BLaER1 (cell line): ENCODE measurements at regions not wholly inside any gene's neighbourhood (a gene's known extent, or its start where the extent isn't known, plus 50 kb on each side); places are given as distances from the start of the nearest gene placed in this dataset.

ENCODE experiments used
- H3K27ac ChIP-seq: shearing (Covaris generic); formaldehyde crosslinking; 2 replicates; pipeline ENCODE4 v1.8.1; 2022
- H3K27me3 ChIP-seq: shearing (Covaris generic); formaldehyde crosslinking; 2 replicates; pipeline ENCODE4 v1.8.1; 2022
- H3K36me3 ChIP-seq: shearing (Covaris generic); formaldehyde crosslinking; 2 replicates; pipeline ENCODE4 v1.8.1; 2022
- H3K4me1 ChIP-seq: shearing (Covaris generic); formaldehyde crosslinking; 2 replicates; pipeline ENCODE4 v1.8.1; 2022
- H3K4me2 ChIP-seq: shearing (Covaris generic); formaldehyde crosslinking; 2 replicates; pipeline ENCODE4 v1.8.1; 2022
- H3K4me3 ChIP-seq: shearing (Covaris generic); formaldehyde crosslinking; 2 replicates; pipeline ENCODE4 v1.8.1; 2022
- H3K9ac ChIP-seq: shearing (Covaris generic); formaldehyde crosslinking; 2 replicates; pipeline ENCODE4 v1.8.1; 2022
- H3K9me3 ChIP-seq: shearing (Covaris generic); formaldehyde crosslinking; 2 replicates; pipeline ENCODE4 v1.8.1; 2022
- H4K20me1 ChIP-seq: shearing (Covaris generic); formaldehyde crosslinking; 2 replicates; pipeline ENCODE4 v1.8.1; 2022
- Cebpa-rat ChIP-seq: shearing (Covaris generic); IDR thresholded peaks from 2 replicates; pipeline ENCODE4 v1.8.1; 2022

DNA sequence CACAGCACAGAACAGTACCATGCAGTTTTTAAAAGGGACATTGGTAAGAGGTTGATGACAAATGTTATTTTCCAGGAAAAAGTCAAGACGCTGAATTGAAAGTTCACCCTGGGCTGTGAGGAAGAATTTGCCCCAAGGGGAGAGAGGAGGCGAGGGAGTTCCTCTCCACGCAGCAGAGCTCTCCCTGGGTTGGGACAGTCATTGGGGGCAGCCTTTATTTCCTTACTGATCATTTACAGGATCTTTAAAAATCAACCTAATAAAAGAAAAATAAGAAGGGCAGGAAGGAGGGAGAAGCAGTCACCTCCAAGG lies 49.9 kb upstream of the WNT7B start:
- Histone ChIP-seq H3K27ac (no peak overlapping the region), H3K36me3 (no peaks in the 10 kb centered on the region), H3K4me1 (no peaks in the 10 kb centered on the region), H3K27me3 (peaks cover 63% of the 10 kb centered on the region), H3K9me3 (no peaks in the 10 kb centered on the region), H3K4me2 (no peak overlapping the region), H3K9ac (no peak overlapping the region), H4K20me1 (no peaks in the 10 kb centered on the region), H3K4me3 (no peak overlapping the region)
- no peak for TF ChIP-seq Cebpa-rat

DNA sequence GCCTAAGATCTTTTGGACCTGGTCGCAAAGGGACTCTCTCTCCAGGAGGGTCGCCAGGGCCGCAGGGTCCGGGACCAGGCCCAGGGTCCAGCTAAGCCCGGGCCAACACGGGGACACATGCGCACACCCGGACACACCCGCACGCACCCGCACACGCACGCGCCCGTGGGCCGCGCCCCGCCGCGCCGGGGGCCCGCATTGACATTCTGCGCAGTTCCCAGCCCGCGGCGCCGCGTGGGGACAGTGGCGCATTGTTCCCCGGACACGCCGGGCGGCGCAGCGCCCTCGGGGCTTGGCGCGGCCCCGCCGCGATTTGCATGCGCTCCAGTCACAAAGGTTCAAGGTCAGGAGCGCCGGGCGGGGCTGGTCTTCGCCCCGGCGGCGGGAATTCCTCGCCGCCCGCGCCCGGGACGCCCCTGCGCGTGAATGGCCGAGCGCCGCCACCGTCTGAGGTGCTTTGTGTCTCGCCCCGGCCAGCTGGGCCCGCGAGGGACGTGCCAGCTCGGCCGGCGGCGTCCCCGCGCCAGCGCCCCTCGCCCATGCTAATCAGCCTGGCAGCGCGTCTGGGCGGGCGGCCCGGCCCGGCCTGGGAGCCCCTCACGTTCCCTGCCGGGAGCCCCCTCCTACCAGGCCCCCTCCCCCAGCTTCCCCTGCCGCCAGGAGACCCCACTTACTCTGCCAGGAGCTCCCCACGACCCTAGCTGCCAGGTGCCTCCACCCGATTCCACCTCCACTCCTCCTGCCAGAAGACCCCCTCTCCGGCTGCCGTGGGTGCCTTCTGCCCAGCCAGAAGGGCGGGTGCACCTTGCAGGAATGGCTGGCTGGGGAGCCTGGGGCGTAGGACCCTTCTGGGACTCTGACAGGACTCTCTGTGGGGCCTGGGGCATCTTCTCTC lies 50.5 kb upstream of the WNT7B start:
- Histone ChIP-seq H3K36me3 (no peaks in the 10 kb centered on the region), H3K4me1 (no peaks in the 10 kb centered on the region), H3K9ac (no peak overlapping the region), H3K4me3 (no peak overlapping the region), H3K27ac (no peak overlapping the region), H3K4me2 (no peak overlapping the region), H4K20me1 (no peaks in the 10 kb centered on the region), H3K9me3 (no peaks in the 10 kb centered on the region), H3K27me3 (peaks cover 63% of the 10 kb centered on the region)
- no peak for TF ChIP-seq Cebpa-rat

DNA sequence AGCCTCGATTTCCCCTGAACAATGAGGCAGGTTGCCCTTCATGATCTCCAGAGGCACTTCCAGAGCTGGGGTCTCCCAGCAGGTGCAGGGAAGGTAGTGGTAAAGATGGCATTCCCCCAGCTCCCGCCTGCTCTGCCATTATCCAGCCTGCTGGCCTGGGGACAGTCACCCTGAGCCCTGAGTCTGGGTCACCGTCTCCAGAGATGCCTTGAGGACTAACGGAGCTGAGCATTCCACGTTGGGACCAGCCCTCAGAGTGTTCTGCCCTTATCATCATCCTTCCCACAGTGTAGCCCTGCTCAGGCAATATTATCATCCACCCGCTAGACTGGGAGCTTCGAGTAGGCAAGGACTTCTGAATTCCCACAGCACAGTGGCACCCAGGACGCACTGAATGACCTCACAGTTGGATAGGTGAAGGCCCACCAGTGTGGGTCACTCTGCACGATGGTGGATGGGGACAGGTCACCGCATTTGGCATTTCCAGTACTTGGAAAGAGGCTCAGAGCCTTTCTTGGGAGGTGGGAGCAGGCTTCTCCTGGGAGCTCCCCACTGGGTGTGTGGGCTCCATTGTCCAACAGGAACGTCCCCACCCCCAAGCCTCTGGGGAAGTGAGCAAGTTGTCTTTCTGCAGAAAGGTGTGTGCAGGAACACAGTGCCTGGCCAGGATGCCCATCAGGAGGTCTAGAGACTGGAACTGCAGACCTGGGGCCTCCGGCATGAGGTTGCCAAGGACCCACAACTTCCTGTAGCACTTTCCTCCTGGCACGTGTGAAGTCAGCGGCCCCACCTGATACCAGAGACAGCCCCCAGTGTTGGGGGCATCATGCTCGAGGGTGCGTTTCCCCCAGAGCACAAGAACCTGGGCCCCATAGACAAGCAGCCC lies 51.4 kb upstream of the WNT7B start:
- Histone ChIP-seq H3K9ac (no peak overlapping the region), H3K27me3 (peaks cover 61% of the 10 kb centered on the region), H3K4me3 (no peak overlapping the region), H3K4me1 (no peaks in the 10 kb centered on the region), H3K36me3 (no peaks in the 10 kb centered on the region), H3K27ac (no peak overlapping the region), H3K4me2 (no peak overlapping the region), H3K9me3 (no peaks in the 10 kb centered on the region), H4K20me1 (no peaks in the 10 kb centered on the region)
- TF ChIP-seq Cebpa-rat: no peak

DNA sequence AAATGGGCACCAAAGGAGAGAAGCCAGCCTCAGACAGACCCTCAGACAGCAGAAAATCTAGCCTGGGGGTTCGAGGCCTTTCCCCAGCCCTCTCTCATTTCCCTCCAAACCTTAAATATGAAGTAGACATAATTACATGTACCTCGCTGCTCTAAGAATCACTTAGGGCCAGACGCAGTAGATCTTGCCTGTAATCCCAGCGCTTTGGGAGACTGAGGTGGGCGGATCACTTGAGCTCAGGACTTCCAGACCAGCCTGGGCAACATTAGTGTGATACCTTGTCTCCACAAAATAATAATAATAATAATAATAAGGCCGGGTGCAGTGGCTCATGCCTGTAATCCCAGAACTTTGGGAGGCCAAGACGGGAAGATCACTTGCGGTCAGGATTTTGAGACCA lies 52.1 kb upstream of the WNT7B start:
- Histone ChIP-seq H4K20me1 (no peaks in the 10 kb centered on the region), H3K36me3 (no peaks in the 10 kb centered on the region), H3K4me2 (no peak overlapping the region), H3K9me3 (no peaks in the 10 kb centered on the region), H3K27ac (no peak overlapping the region), H3K4me1 (no peaks in the 10 kb centered on the region), H3K9ac (no peak overlapping the region), H3K4me3 (no peak overlapping the region), H3K27me3 (peaks cover 54% of the 10 kb centered on the region)
- TF ChIP-seq Cebpa-rat: no peak

DNA sequence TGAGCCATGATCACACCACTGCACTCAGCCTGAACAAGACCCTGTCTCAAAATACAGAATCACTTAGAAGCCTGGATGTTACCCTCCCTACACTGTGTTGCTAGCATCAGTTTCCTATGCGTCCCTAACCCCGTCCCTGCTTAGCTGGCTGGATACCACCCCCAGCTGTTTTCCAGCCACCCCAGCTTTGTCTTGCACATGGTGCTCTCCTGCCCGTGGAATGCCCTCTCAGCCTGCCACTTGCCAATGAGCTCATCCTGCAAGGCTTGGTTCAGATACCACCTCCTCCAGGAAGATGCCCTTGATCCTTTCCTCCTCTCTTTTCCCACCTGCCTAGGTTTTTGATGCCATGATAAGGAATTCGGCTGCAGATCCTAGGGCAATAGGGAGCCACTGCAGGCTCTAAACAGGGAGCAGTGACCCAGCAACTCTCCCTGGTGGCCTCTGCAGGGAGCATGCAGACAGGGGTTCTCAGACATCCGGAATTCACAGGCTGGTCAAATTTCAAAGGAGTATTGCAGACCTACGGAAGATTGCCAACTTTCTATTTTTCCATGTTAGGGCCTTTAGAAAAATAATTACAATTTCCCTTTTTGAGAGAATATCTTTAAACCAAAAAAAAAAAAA lies 52.7 kb upstream of the WNT7B start:
- H3K9me3 ChIP-seq: no peaks in the 10 kb centered on the region
- H3K27ac ChIP-seq: no peak overlapping the region
- H3K4me1 ChIP-seq: no peaks in the 10 kb centered on the region
- no peak overlapping the region for H3K4me3 ChIP-seq
- H3K9ac ChIP-seq: no peak overlapping the region
- no peak for TF ChIP-seq Cebpa-rat
- no peaks in the 10 kb centered on the region for H3K36me3 ChIP-seq
- H3K27me3 ChIP-seq: peaks cover 48% of the 10 kb centered on the region
- no peaks in the 10 kb centered on the region for H4K20me1 ChIP-seq
- H3K4me2 ChIP-seq: no peak overlapping the region

DNA sequence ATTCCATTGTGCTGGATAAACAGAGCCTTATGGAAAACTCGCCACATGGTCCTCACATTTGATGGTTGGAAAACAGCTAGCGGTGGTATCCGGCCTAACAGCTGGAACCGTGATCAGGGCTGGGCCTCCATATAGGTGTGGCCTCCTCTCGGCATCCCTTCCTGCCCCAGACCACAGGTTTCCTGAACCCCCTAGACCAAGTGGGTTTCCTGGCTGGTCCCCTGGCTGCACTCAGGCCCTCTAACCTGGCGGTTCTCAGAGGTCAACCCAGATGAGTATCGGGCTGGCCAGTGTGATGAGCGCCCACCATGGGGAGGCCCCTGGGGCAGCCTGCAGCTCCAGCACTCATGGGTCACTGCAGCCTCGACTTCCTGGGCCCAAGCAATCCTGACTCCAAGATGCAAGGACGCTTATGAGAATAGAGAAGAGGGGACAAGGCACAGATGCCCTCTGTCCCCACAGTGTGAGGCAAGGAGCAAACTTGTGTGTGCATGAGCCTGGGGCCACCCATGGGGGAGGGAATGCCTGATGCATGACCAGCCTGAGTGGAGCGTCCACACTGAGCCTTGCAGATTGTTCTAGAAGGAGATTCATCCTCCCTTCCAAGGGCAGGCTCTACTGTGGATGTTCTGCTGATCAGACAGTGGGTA lies 53.4 kb upstream of the WNT7B start:
- no peak for TF ChIP-seq Cebpa-rat
- Histone ChIP-seq H3K27ac (no peak overlapping the region), H3K27me3 (peaks cover 42% of the 10 kb centered on the region), H3K36me3 (no peaks in the 10 kb centered on the region), H3K4me3 (no peak overlapping the region), H4K20me1 (no peaks in the 10 kb centered on the region), H3K9me3 (no peaks in the 10 kb centered on the region), H3K4me2 (no peak overlapping the region), H3K9ac (no peak overlapping the region), H3K4me1 (peaks cover 6% of the 10 kb centered on the region)

DNA sequence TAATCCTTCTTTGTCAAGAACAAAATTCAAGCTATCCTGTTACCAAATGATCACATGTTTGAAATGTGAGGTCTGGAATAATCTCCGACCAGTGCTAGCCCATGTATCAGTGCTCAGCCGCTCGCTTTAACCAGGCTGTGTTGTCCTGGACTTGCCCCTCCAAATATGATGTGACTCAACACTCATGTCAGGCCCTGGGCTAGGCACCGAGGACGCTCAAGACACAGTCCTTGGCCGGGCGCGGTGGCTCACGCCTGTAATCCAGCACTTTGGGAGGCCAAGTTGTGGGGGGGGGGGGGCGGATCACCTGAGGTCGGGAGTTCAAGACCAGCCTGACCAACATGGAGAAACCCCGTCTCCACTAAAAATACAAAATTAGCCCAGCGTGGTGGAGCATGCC lies 54.1 kb upstream of the WNT7B start:
- Histone ChIP-seq H3K36me3 (no peaks in the 10 kb centered on the region), H3K4me3 (no peak overlapping the region), H3K4me2 (no peak overlapping the region), H3K27me3 (peaks cover 35% of the 10 kb centered on the region), H4K20me1 (no peaks in the 10 kb centered on the region), H3K27ac (no peak overlapping the region), H3K4me1 (peaks cover 6% of the 10 kb centered on the region), H3K9ac (no peak overlapping the region), H3K9me3 (no peaks in the 10 kb centered on the region)
- TF ChIP-seq Cebpa-rat: no peak

DNA sequence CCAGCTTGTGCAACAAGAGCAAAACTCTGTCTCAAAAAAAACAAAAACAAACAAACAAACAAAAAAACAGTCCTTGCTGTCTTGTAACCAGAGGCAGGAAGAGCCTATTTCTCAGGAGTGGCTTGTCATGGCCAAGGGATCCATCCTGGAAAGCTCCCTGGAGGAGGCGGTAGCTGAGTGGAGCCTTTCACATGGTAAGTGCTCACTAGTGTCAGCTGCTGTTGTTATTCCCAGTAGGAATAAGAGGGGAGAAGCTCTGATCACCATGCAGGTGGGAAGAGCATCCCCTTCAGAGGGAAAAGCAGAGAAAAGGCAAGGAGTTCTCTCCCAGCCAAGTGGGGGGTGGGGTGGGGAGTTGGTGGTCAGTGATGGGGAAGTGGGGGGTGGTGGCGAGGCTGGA lies 54.6 kb upstream of the WNT7B start:
- Histone ChIP-seq H3K4me3 (no peak overlapping the region), H3K9me3 (no peaks in the 10 kb centered on the region), H3K4me1 (peaks cover 10% of the 10 kb centered on the region), H3K27ac (no peak overlapping the region), H3K27me3 (peaks cover 30% of the 10 kb centered on the region), H4K20me1 (no peaks in the 10 kb centered on the region), H3K36me3 (no peaks in the 10 kb centered on the region), H3K9ac (no peak overlapping the region), H3K4me2 (no peak overlapping the region)
- TF ChIP-seq Cebpa-rat: no peak

DNA sequence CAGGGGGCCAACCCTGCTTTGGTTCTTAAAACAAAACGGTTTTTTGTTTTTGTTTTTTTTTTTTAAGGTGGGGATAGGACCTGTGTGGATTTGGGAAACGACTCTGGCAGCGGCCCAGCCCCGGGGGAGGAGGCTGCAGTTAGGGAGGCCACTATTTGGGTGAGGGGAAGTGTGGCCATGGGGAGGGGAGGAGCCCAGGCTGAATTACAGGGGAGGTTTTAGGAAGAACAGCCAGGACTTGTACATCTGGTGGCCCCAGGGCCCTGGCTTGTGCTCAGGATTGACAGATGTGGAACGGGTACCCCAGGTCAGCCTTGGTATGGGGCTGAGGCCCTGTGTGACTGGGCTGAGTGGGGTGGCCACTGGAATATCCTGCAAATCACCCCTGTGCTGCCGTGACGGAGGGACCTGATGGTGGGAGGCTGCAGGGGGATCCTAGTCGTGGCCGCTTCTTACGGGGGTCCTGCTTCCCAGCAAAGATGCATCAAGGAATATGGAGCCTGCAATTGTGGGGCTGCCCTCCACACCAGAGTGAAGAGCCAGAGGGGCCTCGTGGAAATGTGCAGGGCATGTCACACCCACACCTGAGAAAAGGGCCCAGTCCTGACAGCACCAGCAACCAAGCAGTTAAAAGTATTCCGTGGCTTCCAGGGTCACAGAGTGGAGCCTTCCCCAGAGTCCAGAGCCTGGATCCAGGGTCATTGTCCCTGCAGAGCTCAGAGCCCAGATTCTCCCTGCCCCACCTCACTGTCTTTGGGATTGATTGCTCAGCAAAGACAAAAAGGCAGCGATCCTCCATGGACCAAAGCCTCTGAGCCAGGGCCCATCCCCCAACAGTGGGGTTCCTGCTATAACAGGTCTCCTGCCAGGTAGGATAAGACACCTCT lies 55.2 kb upstream of the WNT7B start:
- Histone ChIP-seq H3K36me3 (no peaks in the 10 kb centered on the region), H4K20me1 (no peaks in the 10 kb centered on the region), H3K4me1 (peaks cover 16% of the 10 kb centered on the region), H3K27me3 (peaks cover 24% of the 10 kb centered on the region), H3K4me2 (no peak overlapping the region), H3K9ac (0 out of 2 replicates have a peak overlapping the region, but pooled peaks have one; percentile 16), H3K27ac (no peak overlapping the region), H3K4me3 (no peak overlapping the region), H3K9me3 (no peaks in the 10 kb centered on the region)
- TF ChIP-seq Cebpa-rat: no peak
